ENCODE measurements at regions not wholly inside any gene's neighbourhood (a gene's known extent, or its start where the extent isn't known, plus 50 kb on each side); places are given as distances from the start of the nearest gene placed in this dataset.
"Not testable (repeated sequence)": the region's sequence is repeated elsewhere in the genome, so short reads cannot be mapped to it uniquely, and the experiment has no call there.

GRCh38 chr13:22903925-22904324, 276.9 kb upstream of the SGCG start:
- Mint-ChIP-seq H3K36me3 (no peaks in the 10 kb centered on the region), H3K4me1 (no peaks in the 10 kb centered on the region), H3K9me3 (no peaks in the 10 kb centered on the region), H3K4me3 (no peak overlapping the region), H3K27me3 (no peaks in the 10 kb centered on the region), H3K27ac (no peak overlapping the region)

GRCh38 chr13:22915442-22916082, 265.2 kb upstream of the SGCG start:
- Mint-ChIP-seq H3K9me3 (no peaks in the 10 kb centered on the region), H3K36me3 (no peaks in the 10 kb centered on the region), H3K27ac (no peak overlapping the region), H3K4me3 (no peak overlapping the region), H3K4me1 (peaks cover 9% of the 10 kb centered on the region), H3K27me3 (peaks cover 41% of the 10 kb centered on the region)

- not testable (repeated sequence) for H3K4me1 Mint-ChIP-seq, H3K27ac Mint-ChIP-seq, H3K36me3 Mint-ChIP-seq, H3K9me3 Mint-ChIP-seq
- Mint-ChIP-seq H3K4me3 (peak overlapping the region; percentile 33), H3K27me3 (peaks cover 45% of the 10 kb centered on the region)
Measured at GRCh38 chr13:22916276-22916675, 264.5 kb upstream of the SGCG start.

- no peak overlapping the region for H3K4me3 Mint-ChIP-seq
- H3K27me3 Mint-ChIP-seq: peaks cover 33% of the 10 kb centered on the region
- H3K9me3 Mint-ChIP-seq: peaks cover 10% of the 10 kb centered on the region
- H3K36me3 Mint-ChIP-seq: peaks cover 4% of the 10 kb centered on the region
- no peak overlapping the region for H3K27ac Mint-ChIP-seq
- H3K4me1 Mint-ChIP-seq: peaks cover 15% of the 10 kb centered on the region
Measured at GRCh38 chr13:22925881-22926747, 254.7 kb upstream of the SGCG start.

- H3K4me3 Mint-ChIP-seq: peak overlapping the region; percentile 59
- H3K27me3 Mint-ChIP-seq: peaks cover 26% of the 10 kb centered on the region
- peaks cover 15% of the 10 kb centered on the region for H3K4me1 Mint-ChIP-seq
- H3K36me3 Mint-ChIP-seq: peaks cover 4% of the 10 kb centered on the region
- peaks cover 2% of the 10 kb centered on the region for H3K9me3 Mint-ChIP-seq
- no peak overlapping the region for H3K27ac Mint-ChIP-seq
Measured at GRCh38 chr13:22926748-22927400, 253.9 kb upstream of the SGCG start.

GRCh38 chr13:22927845-22928244, 252.9 kb upstream of the SGCG start:
- not testable (repeated sequence) for H3K36me3 Mint-ChIP-seq, H3K27ac Mint-ChIP-seq, H3K9me3 Mint-ChIP-seq, H3K4me3 Mint-ChIP-seq
- Mint-ChIP-seq H3K27me3 (peaks cover 24% of the 10 kb centered on the region), H3K4me1 (peaks cover 15% of the 10 kb centered on the region)

GRCh38 chr13:22929381-22930126, 251.2 kb upstream of the SGCG start:
- Mint-ChIP-seq H3K36me3 (peaks cover 4% of the 10 kb centered on the region), H3K4me3 (no peak overlapping the region), H3K27ac (no peak overlapping the region), H3K4me1 (peaks cover 15% of the 10 kb centered on the region), H3K9me3 (no peaks in the 10 kb centered on the region), H3K27me3 (peaks cover 23% of the 10 kb centered on the region)

GRCh38 chr13:22931576-22931975, 249.2 kb upstream of the SGCG start:
- Mint-ChIP-seq H3K4me1 (peaks cover 6% of the 10 kb centered on the region), H3K9me3 (no peaks in the 10 kb centered on the region), H3K27ac (no peak overlapping the region), H3K4me3 (no peak overlapping the region), H3K36me3 (peaks cover 4% of the 10 kb centered on the region), H3K27me3 (peaks cover 10% of the 10 kb centered on the region)

- not testable (repeated sequence) for H3K9me3 Mint-ChIP-seq, H3K27ac Mint-ChIP-seq, H3K4me3 Mint-ChIP-seq, H3K27me3 Mint-ChIP-seq, H3K4me1 Mint-ChIP-seq, H3K36me3 Mint-ChIP-seq
Measured at GRCh38 chr13:22932632-22933412, 248.0 kb upstream of the SGCG start.

GRCh38 chr13:22933571-22934181, 247.1 kb upstream of the SGCG start:
- Mint-ChIP-seq H3K27me3 (no peaks in the 10 kb centered on the region), H3K36me3 (no peaks in the 10 kb centered on the region)

GRCh38 chr13:22934744-22935523, 245.8 kb upstream of the SGCG start:
- Mint-ChIP-seq H3K4me3 (no peak overlapping the region), H3K27ac (no peak overlapping the region), H3K9me3 (no peaks in the 10 kb centered on the region), H3K27me3 (no peaks in the 10 kb centered on the region), H3K4me1 (no peaks in the 10 kb centered on the region), H3K36me3 (no peaks in the 10 kb centered on the region)

More at GRCh38 chr13:22933571-22934181, 247.1 kb upstream of the SGCG start:
- H3K9me3 Mint-ChIP-seq: no peaks in the 10 kb centered on the region
- H3K4me3 Mint-ChIP-seq: no peak overlapping the region
- no peaks in the 10 kb centered on the region for H3K4me1 Mint-ChIP-seq
- no peak overlapping the region for H3K27ac Mint-ChIP-seq

- no peak overlapping the region for H3K27ac Mint-ChIP-seq
- no peaks in the 10 kb centered on the region for H3K4me1 Mint-ChIP-seq
- no peaks in the 10 kb centered on the region for H3K27me3 Mint-ChIP-seq
- no peaks in the 10 kb centered on the region for H3K9me3 Mint-ChIP-seq
- no peaks in the 10 kb centered on the region for H3K36me3 Mint-ChIP-seq
- H3K4me3 Mint-ChIP-seq: no peak overlapping the region
Measured at GRCh38 chr13:22936228-22936627, 244.6 kb upstream of the SGCG start.

- H3K9me3 Mint-ChIP-seq: no peaks in the 10 kb centered on the region
- H3K27ac Mint-ChIP-seq: no peak overlapping the region
- no peaks in the 10 kb centered on the region for H3K4me1 Mint-ChIP-seq
- no peaks in the 10 kb centered on the region for H3K36me3 Mint-ChIP-seq
- no peaks in the 10 kb centered on the region for H3K27me3 Mint-ChIP-seq
- H3K4me3 Mint-ChIP-seq: no peak overlapping the region
Measured at GRCh38 chr13:22937241-22937640, 243.5 kb upstream of the SGCG start.

GRCh38 chr13:22937953-22938352, 242.8 kb upstream of the SGCG start:
- no peak overlapping the region for H3K27ac Mint-ChIP-seq
- no peaks in the 10 kb centered on the region for H3K27me3 Mint-ChIP-seq
- H3K4me3 Mint-ChIP-seq: no peak overlapping the region
- H3K4me1 Mint-ChIP-seq: no peaks in the 10 kb centered on the region
- H3K36me3 Mint-ChIP-seq: no peaks in the 10 kb centered on the region
- H3K9me3 Mint-ChIP-seq: no peaks in the 10 kb centered on the region
